NCI-H446 (cell line): ENCODE measurements at regions not wholly inside any gene's neighbourhood (a gene's known extent, or its start where the extent isn't known, plus 50 kb on each side); places are given as distances from the start of the nearest gene placed in this dataset.

Experiments used
- DNase-seq, 2 experiments: peaks; one replicate each; lab custom pipeline; 2025; lab: John Stamatoyannopoulos, UW

- no peak for DNase-seq
Measured at GRCh38 chr2:2828774-2829368, 497.8 kb upstream of the MYT1L start.

GRCh38 chr2:2827761-2828221 lies 496.7 kb upstream of the MYT1L start:
- DNase-seq: no peak

GRCh38 chr2:2827046-2827636 lies 496.1 kb upstream of the MYT1L start:
- no peak for DNase-seq

- no peak for DNase-seq
Measured at GRCh38 chr2:2826621-2827020, 495.5 kb upstream of the MYT1L start.

GRCh38 chr2:2826209-2826551 lies 495.1 kb upstream of the MYT1L start:
- DNase-seq: no peak

- DNase-seq: no peak
Measured at GRCh38 chr2:2825516-2826208, 494.6 kb upstream of the MYT1L start.

DNA sequence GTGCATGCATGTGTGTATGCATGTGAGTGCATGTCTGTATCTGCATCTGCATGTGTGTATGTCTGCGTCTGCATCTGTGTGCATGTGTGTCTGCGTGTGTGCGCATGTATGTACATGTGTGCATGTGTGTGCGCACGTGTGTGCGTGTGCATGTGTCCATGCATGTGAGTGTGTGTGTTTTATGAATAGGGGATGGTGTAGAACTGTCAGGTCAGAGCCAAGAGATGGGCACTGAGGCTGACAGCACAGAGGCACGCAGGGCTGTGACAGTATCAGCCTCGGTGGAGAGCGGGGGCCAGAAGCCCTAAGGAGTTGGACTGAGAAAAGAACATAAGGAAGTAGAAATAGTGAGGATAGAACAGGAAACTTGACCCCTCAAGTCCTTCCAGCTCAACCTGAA lies 494.0 kb upstream of the MYT1L start:
- DNase-seq: no peak

DNA sequence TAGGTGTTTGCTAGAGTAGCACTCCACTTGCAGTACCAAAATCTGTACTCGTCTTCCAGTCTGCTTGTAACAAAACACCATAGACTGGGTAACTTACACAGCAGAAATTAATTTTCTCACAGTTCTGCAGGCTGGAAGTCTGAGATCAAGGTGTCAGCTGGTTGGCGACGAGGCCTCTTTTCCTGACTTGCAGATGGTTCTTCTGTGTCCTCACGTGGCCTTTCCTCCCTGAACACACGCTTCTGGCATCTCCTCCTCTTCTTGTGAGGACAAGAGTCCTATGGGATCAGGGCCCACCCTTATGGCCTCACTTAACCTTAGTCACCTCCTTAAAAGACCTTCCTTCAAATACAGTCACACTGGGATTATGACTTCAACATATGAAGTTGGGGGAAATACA lies 493.5 kb upstream of the MYT1L start:
- DNase-seq: no peak

DNA sequence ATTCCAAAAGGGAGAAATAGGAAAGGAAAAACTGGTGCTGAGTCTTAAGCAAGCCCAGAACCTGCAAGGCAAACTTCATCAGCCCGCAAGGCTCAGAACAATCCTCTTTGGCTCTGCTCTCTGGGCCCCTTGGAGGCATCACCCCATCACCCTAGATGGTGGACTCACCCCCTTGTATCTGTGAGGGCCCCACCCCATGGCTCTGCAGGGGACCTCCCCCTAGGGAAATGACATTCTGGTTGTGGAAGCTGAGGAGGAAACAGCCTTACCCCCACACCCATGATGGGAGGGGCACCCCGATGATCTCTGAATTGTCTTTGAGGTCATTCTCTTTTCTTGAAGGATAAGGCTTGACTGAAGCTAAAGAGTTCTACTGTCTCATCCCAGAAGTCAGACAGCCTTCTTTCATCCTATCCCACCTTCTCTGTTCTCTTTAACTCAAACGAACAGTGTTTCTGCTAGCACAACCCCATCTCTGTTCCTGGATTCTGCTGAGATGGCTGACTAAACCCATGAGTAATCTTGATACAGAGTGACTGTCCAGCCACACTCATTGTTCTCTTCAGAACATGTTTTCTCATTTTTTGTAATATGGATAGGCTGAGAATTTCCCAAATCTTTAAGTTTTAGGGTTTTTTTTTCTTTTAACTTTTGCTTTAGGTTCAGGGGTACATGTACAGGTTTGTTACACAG lies 492.1 kb upstream of the MYT1L start:
- DNase-seq: no peak

DNA sequence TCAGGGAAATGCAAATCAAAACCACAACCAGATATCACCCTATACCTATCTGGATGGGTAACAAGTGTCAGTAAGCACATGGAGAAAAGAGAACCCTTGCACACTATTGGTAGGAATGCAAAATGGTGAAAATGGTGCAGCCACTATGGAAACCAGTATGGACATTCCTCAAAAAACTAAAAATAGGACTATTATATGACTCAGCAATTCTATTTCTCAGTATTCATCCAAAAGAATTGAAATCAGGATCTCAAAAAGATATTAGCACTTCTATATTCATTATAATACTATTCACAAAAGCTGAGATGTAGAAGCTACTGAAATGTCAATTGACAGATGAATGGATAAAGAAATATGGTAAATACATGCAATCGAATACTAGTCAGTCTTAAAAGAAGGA lies 491.1 kb upstream of the MYT1L start:
- DNase-seq: no peak

DNA sequence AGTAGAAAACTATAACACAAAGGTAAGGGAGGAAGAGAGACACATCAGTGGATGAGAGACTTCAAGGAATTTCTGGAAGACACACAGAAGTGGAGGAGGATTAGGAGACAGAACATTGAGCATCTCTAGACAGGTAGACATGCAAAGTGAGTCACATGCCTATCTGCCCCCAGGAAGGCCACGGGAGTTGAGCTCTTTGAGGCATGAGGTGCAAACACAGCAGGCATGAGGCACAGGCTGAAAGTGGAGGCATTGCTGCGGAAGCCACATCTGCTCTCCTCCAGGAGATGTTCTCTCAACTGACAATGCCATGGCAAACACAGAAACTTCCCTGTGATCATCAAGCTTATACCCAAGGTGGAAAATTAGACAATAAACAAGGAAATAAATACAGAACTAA lies 481.6 kb upstream of the MYT1L start:
- no peak for DNase-seq

DNA sequence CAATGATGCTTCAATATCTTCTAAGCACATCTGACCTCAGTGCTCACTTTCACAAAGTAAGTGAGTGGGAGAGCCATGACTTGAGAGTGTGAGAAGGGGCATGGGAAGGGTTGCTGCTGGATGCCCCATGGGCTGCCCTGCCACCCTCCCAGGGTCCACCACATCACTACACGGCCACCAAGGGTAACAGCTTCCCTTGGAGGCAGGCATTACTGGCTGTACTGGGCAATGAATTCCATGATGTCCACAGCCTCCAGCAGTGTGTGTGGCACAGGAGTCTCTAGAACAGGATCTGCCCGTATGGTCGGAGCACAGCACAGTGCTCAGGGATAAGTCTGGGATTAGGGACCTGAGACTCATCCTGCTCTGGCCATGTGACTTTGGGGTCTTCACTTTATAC lies 481.0 kb upstream of the MYT1L start:
- DNase-seq: no peak

DNA sequence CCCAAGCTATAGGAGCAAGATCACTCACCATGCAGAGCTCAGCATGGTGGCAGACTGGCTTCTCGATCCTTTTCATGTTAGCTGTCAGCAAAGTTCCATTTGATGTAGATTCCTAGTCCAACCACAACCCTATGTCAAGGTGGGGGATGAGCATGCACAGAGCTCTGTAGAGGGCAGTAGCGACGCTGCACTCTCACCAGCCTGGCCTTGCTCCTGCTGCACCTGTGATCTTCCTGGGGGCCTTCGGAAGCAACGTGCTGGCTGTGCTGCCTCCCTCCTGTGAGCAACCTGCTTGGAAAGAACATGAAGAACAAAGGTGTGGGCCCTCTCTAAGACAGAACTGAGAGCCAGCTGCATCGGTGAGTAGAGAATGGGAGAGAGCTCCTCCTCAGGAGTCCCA lies 479.4 kb upstream of the MYT1L start:
- DNase-seq: no peak

DNA sequence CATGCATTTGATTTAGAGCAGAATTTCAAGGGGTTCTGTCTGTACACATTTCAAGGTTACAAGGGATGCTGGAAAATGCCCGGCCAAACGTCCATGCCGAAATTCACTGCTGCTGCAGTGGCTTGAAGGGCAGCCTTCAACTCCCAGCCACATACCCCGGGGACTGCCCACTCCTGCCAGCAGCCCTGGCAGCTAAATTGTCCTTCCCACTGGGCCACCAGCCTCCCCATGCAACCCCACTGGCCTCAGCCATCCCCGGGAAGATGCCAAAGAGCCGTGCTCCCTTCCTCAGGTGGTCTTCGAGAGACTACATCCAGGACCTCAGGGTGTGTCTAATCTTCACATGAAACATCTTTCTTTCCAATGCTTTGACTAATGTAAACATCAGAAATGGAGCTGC lies 478.7 kb upstream of the MYT1L start:
- no peak for DNase-seq

GRCh38 chr2:2808551-2809058 lies 477.5 kb upstream of the MYT1L start:
- no peak for DNase-seq

DNA sequence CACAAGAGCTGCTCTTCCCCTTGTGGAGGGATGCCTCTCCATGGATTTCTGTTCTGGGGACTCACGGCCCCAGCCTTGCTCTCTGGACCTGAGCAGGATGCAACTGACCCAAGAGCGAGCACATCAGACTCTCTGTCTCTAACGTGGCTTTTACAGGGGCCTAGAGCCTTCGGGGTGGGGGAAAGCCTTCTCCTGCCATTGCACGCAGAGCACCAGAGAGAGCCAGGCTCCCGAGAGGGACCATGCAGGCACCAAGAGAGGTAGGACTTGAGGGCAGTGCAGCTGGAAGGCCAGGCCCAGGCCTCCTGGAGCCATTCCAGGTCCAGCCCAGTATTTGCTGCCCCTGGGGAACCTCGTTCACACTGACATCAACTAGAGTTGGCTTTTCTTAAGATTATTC lies 475.6 kb upstream of the MYT1L start:
- no peak for DNase-seq

DNA sequence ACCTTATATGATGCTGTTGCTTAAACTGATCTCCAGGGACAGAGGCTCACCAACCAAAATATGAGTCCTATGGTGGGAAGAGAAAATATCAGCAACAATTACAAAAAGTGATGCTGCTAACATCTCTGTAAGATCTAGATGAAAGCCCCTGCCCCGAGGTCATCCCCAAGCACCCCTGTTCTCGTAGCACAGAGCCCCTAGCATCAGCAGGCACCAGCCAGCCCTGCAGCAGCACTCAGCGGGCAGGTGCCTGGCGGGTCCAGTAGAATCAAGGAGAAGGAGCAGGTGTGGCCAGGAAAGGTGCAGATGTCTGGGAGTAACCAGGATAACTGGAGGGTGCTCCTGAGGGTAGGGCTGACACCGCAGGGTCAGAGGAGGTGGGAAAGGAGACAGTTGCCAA lies 474.2 kb upstream of the MYT1L start:
- no peak for DNase-seq

- no peak for DNase-seq
Measured at GRCh38 chr2:2804528-2804927, 473.5 kb upstream of the MYT1L start.

DNA sequence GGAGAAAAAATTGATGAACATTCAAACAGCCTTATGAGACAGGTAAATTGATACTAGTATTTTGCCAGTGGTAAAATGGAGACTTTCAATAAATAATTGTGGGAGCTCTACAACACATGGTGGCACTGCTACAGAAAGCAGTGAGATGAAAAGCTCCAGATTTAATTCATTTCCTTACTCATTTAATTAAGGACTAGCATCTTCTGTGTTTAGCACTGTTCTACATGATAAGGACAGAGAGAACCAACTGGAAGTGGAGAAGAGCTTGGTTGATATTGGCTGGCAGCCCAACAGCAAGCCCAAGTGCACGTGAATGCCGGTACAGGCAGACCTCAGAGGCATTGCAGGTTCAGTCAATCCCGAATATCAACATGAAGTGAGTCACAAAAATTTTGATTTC lies 470.4 kb upstream of the MYT1L start:
- no peak for DNase-seq

DNA sequence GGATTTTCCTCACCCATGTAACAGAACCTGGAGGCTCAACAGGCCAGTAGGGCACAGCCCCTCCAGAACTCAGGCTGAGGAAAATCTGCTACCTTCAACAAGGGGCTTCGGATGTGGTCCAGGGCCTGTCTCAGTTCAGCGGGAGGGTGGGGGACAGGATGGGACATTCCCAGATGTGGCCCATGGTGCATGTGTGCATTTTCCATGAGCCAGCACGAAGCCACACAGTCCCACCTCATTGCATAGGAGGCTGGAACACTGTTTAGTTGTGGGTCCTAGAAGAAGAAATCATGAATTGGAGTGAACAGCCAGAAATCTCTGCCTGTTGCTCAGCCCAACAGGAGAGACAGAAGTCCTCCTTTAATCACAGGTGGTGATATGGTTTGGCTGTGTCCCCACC lies 469.6 kb upstream of the MYT1L start:
- DNase-seq: no peak

DNA sequence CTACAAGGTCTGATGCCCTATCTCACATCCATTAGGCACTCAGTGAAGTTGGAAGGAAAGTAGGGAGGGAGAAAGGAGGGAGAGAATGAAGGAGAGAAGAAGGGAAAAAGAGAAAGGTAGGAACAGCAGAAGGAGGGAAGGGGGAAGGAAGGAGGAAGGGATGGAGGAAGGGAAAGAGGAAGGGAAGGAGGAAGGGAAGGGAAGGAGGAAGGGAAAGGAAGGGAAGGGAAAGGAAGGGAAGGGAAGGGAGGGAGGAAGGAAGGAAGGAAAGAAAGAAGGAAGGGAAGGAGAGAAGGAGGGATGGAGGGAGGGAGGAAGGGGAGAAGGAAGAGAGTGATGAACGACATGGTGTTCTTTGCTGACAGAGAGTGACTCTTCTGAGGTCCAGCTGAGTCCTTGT lies 468.9 kb upstream of the MYT1L start:
- no peak for DNase-seq

GRCh38 chr2:2799151-2799697 lies 468.1 kb upstream of the MYT1L start:
- no peak for DNase-seq

DNA sequence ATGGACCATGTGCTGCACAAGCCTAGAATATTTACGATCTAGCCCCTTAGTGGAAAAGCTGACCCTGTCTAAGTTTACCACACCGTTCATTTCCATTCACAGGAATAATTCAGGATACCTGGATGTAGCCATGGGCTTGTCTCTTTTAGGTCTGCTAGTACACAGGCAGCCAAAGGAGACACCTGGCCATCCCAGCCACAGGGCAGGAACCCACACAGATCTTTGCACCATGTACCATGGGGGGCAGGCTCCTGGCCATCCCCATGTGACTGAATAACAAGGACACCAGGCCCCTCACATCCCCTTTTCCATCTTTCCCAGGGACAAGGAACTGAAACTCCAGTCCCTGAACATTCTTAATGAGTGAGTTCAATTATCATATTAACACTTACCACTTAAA lies 467.3 kb upstream of the MYT1L start:
- DNase-seq: no peak
